ENCODE measurements at regions not wholly inside any gene's neighbourhood (a gene's known extent, or its start where the extent isn't known, plus 50 kb on each side); places are given as distances from the start of the nearest gene placed in this dataset.
"Not testable (repeated sequence)": the region's sequence is repeated elsewhere in the genome, so short reads cannot be mapped to it uniquely, and the experiment has no call there.

DNA sequence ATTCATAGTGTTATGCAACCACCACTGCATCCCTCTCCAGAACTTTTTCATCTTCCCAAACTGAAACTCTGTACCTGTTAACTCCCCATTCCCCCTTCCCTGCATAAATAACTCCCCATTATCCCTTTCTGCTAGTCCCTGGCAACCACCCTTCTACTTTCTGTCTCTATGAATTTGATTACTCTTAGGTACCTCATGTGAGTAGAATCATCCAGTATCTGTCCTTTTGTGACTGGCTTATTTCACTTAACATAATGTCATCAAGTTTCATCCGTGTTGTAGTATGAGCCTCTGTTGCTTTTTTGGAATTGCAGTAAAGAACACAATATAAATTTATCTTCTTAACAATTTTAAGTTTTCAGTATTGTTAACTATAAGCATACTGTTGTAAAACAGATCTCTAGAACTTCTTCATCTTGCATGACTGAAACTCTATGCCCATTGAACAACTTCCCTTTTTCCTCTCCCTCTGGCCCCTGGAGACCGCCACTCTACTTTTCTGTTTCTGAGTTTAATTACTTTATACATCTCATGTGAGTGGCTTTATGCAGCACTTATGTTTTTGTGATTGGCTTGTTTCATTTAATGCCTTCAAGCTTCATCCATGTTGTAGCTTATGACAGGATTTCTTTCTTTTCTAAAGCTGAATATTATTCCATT lies 87.3 kb upstream of the ABCC4 start:
- no peak for DNase-seq (ENCODE audit: low read depth)

DNA sequence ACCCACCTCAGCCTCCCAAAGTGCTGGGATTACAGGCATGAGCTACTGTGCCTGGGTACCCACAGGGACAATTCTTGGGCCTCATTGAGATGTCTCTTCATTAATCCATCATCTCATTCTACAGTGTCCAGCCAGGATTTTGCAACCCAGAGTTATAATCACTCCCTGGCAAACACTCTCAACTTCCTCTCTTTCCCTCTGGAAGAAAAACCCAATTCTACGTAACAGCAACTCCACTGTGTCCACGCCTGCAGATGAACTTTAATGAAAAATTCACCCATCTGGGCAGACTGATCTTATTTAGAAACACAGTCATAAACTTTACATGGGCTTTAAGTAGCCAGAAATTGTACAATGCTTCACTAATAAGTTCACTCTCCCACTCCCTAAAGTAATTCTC lies 90.1 kb upstream of the ABCC4 start:
- DNase-seq (ENCODE audit: low read depth), result no peak

DNA sequence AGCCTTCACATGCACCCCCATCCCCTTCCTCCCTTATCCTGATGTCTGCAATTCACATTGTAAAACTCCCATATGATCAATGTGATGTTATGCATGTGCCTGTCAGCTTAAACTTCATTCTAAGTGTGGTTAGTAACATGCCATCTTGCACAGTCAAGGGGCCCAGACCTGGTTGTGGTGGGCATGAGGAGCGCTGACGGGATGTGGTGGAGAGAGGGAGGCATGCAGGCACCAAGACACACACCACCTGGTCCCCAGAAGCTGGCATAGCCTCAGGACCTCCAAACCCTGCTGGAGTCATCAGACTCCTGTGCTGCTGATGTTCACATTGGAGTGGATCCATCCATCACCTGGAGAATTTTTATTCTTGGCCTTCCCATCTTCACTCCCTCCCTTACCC lies 90.5 kb upstream of the ABCC4 start:
- no peak for DNase-seq (ENCODE audit: low read depth)

DNA sequence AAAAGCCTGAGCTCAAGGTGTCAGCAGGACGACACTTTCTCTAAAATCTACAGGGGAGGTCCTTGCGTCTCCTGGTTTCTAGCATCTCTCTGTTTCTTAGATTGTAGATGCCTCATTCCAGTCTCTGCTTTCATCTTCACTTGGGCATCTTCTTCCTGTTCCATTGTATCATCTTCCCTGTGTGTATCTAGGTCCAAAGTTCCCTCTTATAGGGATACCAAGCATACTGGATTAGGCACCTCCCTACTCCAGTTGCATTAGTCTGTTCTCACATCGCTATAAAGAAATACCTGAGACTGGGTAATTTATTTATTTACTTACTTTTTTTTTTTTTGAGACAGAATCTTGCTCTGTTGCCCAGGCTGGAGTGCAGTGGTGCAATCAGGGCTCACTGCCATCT lies 91.3 kb upstream of the ABCC4 start:
- DNase-seq (ENCODE audit: low read depth), result no peak

DNA sequence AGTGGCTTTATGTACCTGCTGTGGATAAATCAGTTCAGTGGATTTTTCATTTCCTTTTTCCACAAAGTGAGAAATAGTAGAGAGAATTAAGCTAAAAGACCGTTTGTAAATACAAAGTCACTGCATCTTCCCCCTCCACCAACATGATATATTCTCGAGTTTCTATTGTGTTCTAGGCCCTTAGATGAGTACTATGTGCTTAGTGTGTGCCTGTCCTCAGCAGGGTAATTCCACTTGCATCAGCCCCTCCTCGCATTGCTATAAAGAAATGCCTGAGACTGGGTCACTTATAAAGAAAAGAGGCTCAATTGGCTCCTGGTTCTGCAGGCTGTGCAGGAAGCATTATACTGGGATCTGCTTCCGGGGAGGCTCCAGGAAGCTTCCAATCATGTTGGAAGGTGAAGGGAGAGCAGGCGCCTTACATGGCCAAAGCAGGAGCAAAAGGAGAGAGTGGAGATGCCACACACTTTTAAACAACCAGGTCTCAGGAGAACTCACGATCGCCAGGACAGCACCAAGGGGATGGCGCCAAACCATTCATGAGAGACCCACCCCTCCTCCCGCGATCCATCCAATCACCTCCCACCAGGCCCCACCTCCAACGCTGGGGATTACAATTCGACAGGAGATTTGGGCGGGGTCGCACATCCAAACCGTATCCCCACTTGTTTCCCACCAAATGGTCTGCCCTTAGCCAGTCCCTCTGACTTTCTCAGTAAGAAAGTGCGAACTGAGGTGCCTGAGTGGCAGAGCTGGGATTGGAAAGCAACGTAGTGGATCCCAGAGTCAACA lies 102.3 kb upstream of the ABCC4 start:
- no peak for DNase-seq (ENCODE audit: low read depth)

DNA sequence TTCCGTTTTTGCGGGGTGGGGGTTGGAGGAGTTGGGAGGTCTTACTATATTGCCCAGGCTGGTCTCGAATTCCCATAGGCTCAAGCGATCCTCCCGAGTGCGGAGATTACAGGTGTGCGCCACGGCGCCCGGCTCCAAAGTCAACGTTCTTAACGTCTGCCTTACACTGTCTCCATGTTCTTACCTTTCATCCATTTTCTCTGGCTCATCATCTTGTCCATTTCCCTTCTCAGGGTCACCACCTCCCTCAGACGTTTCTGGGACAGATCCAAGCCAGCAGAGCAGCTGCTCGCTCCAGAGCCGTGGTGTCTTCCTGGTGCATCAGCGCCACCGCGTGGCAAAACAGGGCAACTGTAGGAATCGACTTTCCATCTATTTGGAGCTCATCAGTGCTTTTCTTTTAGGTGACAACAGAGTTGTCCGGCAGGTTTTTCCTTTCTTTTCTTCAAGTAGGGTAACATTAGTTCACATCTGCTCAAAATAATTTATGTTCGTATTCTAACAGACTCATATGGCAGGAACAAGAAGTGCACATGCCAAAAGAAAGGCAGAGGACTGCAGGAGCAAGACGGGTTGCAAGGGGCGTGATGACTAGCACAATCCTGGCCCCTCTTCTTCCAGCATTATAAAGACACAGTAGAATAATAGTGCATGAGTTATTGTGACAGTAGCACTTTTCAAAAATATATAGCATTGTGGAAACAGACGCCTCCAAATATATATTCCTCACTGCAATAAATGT lies 103.1 kb upstream of the ABCC4 start:
- peak; percentile 68 for DNase-seq (ENCODE audit: low read depth)

DNA sequence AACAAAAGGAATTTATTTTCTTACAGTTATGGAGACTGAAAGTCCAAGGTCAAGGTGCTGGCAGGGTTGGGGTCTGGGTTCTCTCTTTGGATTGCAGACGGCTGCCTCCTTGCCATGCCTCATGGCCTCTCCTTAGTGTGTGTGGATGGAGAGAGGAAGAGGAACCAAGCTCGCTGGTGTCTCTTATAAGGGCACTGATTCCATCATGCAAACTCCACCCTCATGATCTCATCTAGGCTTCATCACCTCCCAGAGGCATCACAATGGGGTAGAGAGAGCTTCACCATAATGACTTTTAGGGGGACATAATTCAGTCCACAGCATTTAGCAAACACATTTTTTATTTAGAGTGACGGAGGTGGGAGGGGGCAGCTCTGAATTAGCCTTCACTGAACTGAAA lies 104.9 kb upstream of the ABCC4 start:
- no peak for DNase-seq (ENCODE audit: low read depth)

DNA sequence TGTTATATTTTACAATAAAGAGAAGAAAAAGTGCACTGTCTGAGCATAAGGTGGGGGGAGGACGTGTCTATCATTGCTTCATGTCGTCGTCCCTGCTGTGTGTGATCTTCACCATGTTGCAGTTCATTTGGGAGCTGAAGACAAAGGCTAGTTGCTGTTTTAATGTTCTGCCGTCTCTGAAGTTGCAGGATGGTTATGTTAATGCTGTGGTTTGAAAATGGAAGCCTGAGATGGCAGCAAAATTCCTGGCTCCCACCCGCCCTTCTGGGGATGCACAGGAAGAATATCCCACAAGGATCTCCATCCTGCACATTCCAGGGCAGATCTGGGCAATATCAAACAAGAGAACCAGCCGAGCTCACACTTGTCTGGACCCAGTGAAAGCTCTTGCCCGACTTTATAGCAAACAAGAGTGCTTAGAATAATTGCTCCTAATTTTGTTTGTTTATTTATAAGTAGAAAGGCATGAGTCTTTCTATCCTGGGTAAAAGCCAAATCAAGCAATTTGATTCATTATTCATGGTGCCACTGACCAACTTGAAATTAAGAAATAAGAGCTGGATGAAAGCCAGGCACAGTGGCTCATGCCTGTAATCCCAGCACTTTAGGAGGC lies 110.3 kb upstream of the ABCC4 start:
- DNase-seq (ENCODE audit: low read depth), result no peak

DNA sequence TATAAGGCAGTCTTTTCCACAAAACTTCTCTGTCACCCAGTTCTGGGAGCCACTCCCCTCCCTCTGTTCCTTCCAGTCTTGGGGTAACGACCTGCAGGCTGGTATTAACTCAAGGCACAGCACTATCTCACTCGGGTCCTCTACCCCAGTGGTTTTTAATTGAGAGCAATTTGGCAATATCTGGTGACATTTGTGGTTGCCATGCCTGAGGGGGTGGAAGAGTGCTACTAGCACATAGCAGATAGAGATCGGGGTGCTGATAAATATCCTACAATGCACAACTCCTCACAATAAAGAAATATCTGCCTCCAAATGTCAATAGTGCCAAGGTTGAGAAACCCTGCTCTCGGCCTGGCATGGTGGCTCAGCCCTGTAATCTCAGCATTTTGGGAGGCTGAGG lies 117.7 kb upstream of the ABCC4 start:
- DNase-seq (ENCODE audit: low read depth), result no peak

DNA sequence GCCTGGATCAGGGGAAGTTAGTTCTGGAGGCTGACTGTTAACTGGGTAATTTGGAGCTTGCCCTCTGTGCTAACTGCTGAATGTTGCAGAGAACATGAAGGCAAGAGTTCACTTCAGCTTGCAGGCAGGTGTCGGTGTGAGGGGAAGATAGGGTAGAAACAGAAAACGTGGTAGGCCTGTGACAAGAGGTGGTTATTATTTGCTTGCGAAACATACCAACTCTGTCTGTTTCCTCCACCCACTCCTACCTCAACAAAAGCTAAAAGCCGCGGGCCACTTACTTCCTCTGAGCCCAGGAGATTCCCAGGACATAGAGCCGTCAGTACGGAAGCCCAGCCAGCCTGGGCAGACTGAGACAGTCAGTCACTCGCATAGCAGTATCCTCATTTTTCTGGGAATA lies 119.2 kb upstream of the ABCC4 start:
- no peak for DNase-seq (ENCODE audit: low read depth)

DNA sequence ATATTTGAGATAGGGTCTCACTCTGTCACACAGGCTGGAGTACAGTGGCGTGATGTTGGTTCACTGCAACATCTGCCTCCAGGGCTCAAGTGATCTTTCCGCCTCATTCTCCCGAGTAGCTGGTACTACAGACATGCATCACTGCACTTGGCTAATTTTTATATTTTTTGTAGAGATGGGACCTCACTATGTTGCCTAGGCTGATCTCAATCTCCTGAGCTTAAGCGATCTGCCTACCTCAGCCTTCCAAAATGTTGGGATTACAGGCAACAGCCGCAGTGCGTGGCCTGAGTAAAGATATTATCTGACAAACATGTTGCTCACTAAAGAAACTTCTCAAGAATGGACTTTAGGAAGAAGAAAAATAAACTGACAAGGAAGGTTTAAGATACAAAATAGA lies 125.4 kb upstream of the ABCC4 start:
- DNase-seq (ENCODE audit: low read depth), result no peak

DNA sequence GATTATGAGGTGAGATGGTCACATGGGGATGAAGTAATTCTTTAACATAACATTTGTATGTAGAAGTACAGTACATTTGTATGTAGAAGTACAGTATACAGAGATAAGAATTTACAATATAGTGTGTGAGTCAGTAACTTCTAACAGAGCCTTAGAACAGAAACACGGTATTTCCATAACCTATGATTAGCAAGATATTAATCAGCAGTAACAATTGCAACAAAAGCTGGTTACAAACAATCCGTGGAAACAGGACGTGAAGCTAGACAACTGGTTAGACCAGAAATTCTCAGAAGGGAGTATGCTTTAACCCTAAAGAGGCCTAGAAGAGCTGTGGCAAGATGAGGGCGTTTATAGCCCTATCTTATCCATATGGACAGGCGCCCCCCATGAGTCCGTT lies 122.0 kb upstream of the CLDN10 start:
- DNase-seq (ENCODE audit: low read depth), result not testable (repeated sequence)

DNA sequence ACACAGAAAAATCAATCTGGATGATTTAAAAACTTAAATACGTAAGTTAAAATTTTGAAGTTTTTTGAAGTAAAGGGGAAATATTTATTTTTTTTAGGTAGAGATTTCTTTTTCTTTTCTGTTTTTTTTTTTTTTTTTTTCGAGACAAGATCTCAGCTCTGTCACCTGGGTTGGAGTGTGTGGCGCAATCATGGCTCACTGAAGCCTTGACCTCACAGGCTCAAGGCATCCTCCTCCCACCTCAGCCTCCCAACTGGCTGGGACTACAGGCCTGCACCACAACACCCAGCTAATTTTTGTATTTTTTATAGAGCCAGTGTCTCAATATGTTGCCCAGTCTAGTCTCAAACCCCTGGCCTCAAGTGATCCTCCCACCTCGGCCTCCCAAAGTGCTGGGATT lies 120.4 kb upstream of the CLDN10 start:
- DNase-seq (ENCODE audit: low read depth), result no peak

DNA sequence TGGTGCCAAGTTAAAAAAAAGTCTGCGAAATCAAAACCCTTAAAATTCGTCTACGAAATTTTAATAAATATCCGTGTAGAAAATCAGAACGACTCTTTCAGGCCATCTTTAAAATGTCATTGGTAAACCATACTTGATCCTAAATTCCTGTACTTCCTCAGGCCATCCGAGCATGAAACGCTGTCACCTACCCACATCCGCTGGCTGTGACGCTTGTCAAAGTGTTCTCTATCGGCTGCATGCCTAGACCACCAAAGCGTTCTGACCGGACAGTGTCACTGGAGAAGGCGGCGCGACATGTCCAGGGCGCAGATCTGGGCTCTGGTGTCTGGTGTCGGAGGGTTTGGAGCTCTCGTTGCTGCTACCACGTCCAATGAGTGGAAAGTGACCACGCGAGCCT lies 119.0 kb upstream of the CLDN10 start:
- DNase-seq (ENCODE audit: low read depth), result no peak

DNA sequence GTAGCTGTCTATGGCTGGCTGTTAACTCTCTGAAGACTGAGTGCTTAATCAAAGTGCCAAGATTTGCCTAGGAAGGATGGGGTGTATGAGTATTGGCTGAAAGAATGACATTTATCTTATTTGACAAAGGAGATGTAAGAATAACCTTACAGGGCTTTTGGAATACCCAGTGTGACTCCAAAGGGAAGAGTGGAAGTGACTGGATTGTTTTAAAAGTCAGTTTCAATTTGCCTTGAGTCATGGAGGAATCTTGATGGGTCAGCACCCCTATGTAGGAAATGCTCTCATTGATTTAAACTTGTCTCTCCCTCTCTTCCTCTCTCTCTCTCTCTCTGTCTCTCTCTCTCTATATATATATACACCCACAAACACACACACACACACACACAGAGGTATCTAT lies 118.4 kb upstream of the CLDN10 start:
- no peak for DNase-seq (ENCODE audit: low read depth)

DNA sequence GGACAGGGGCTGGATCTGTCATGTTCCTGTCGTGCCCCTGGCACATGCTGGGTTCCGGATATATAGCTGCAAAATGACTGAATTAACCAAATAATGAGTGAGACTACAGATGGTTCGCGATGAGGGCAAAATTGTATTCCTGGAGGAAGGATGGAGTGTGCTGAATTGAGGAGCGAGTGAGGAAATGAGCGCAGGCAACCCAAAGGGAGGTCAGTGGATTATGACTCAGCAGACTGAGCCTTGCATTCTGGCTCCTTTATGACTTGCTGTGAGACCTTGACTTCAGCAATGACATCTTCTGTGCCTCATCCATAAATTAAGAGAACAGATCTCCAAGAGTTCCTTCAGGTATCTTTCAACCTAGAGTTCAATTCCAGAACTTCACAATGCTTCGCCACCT lies 115.0 kb upstream of the CLDN10 start:
- DNase-seq (ENCODE audit: low read depth), result no peak

DNA sequence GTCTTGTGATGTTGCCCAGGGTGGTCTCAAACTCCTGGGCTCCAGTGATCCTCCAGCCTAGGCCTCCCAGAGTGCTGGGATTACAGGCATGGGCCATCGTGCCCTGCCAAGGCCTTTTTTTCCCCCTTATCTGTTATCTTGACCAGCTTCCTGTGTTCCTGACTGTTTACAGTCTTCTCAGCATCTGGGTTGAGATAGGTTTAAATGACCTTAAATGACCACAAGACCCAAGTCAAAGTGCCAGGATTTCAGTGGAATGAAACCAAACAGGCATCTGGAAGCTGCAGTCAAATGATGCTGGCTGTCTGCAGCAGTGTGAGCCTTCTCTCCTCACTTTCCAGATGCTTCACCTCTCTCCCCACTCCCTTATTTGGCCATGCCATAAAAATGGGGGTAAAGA lies 114.2 kb upstream of the CLDN10 start:
- DNase-seq (ENCODE audit: low read depth), result no peak

DNA sequence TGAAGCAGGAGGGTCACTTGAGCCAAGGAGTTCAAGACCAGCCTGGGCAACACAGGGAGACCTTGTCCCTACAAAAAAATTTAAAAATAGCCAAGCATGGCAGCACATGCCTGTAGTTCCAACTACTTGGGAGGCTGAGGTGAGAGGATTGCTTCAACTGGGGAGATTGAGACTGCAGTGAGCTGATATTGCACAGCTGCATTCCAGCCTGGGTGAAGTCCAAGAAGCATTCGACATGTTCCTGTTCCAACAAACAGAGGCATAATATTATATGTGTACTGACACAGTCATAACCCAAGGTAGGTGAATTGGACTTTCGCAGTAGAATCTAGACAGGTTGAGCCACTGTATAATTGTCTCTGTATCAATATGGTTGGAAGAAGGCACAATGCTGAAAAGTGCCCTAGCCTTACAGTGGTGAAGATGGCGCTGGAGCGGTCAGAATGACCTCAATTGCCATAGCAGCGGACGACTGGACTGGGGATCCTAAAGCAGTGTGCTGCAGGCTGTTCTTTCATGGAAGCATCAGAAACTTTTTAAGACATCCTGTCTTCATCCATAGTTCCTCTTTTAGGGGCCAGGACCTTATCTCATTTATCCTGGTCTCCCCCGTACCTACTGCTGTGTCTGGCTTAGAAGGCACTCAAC lies 112.0 kb upstream of the CLDN10 start:
- no peak for DNase-seq (ENCODE audit: low read depth)

DNA sequence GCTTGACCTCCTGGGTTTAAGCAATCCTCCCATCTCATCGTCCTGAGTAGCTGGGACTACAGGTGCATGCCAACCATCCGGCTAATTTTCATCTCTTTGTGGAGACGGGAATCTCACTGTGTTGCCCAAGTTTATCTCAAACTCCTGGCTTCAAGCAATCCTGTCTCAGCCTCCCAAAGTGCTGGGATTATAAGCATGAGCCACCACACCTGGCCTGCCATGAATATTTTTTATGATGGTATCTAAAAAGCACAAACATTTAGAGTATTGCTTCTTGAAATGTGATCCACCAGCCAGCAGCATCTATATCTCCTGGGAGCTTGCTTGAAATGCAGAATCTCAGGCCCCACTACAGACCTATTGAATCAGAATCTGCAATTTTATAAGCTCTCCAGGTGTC lies 111.2 kb upstream of the CLDN10 start:
- no peak for DNase-seq (ENCODE audit: low read depth)

DNA sequence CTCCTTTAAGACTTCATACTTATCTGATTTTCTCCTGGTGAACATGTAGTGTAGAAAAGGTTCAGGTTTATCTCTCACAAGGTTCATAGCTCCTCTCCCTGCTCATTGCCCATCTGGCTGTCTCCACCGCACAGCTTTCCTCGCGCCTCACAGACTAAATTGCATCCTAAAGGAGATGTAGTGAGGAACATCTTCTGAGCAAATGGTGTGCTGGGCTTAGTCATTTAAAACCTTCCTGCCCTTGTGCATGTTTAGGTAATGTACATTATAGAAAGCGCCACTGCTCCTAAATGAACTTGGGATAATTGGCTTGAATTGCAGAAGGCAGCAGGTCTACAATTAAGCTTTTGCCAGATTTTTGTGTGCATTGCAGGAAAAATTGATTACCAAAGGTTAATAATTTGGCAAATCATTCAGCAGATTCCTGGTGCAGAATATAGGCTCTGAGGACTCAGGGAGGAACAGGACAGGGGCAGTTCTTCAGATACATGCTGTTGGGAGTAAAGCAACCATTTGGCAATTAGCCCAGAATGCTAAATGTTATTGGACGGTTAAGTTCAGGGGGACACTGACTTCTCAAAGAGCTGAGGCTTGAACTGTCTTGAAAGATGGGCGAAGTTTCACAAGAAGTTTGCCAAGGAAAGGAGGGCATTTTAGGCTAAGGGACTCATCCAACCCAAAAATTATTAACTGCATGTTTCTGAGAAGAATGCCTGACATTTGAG lies 108.4 kb upstream of the CLDN10 start:
- DNase-seq (ENCODE audit: low read depth), result no peak

DNA sequence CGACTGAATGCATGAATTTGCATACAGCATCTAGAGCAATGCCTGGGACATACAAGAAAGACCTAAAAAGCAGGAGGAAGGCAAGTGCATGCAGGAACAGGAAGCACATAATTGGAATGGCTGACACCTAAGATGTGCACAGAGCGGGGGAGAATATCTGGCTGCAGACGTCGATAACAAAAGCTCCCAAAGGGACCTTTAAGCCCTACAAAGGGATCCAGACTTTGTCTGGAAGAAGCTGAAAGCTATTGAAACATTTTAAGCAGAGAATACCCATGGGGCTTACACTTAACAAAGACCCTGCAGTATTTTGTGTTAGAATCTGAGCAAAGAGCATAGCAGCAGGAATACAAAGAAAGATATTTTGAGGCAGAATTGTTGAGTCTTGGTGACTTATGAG lies 107.4 kb upstream of the CLDN10 start:
- no peak for DNase-seq (ENCODE audit: low read depth)

DNA sequence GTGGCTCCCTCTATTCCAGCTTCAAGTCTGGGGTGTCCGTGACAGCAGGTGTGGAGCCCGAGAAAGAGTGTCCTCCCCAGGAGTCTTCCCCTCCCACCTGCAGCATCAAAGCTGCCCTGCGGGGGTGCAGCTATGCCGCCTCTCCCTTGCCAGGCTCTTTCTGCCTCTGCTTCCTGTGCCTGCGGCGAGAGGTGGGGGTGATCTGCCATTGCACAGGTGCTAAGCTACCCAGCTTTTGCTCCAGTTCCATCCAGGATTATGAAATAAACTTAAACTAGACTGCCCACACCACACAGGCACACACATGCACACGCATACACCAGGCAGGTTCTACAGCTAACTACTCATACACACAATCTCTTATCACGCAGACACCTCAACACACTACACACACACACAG lies 104.7 kb upstream of the CLDN10 start:
- DNase-seq (ENCODE audit: low read depth), result no peak
